OCI-LY1 (cell line): ENCODE measurements at regions not wholly inside any gene's neighbourhood (a gene's known extent, or its start where the extent isn't known, plus 50 kb on each side); places are given as distances from the start of the nearest gene placed in this dataset.
"Not testable (repeated sequence)": the region's sequence is repeated elsewhere in the genome, so short reads cannot be mapped to it uniquely, and the experiment has no call there.

Source experiments
- H2AFZ ChIP-seq: fragments of 200-600 bp; sonication (generic), shearing (Covaris generic); 2 replicates; pipeline ENCODE4 v1.6.0; 2014; ENCODE audit warnings: antibody characterized with exemption, mild to moderate bottlenecking, low read length
- H3F3A ChIP-seq: fragments of 200-600 bp; sonication (generic), shearing (Covaris generic); 2 replicates; pipeline ENCODE4 v1.6.0; 2014; ENCODE audit warnings: mild to moderate bottlenecking, antibody characterized with exemption, low read length, moderate library complexity; ENCODE audit not compliant: insufficient read depth
- H3K27ac ChIP-seq: fragments of 200-600 bp; sonication (generic); 2 replicates; pipeline ENCODE4 v1.5.1; 2014; ENCODE audit warnings: low read length, mixed run types, mild to moderate bottlenecking, low read depth; ENCODE audit not compliant: poor library complexity, severe bottlenecking
- H3K27me3 ChIP-seq: fragments of 200-600 bp; sonication (generic); 2 replicates; pipeline ENCODE4 v1.6.0; 2014; ENCODE audit warnings: antibody characterized with exemption, mild to moderate bottlenecking, low read length, moderate library complexity; ENCODE audit not compliant: insufficient read depth
- H3K36me3 ChIP-seq: fragments of 200-600 bp; sonication (generic); 2 replicates; pipeline ENCODE4 v1.6.1; 2014; ENCODE audit warnings: mild to moderate bottlenecking, antibody characterized with exemption, low read length, moderate library complexity, mixed read lengths; ENCODE audit not compliant: insufficient read depth
- H3K4me1 ChIP-seq: fragments of 200-600 bp; sonication (generic); 2 replicates; pipeline ENCODE4 v1.5.1; 2014; ENCODE audit warnings: mild to moderate bottlenecking, low read length, moderate library complexity; ENCODE audit not compliant: insufficient read depth, severe bottlenecking
- H3K4me2 ChIP-seq: fragments of 200-600 bp; sonication (generic), shearing (Covaris generic); 2 replicates; pipeline ENCODE4 v1.6.1; 2014; ENCODE audit warnings: low read length
- H3K4me3 ChIP-seq: fragments of 200-600 bp; sonication (generic); 2 replicates; pipeline ENCODE4 v1.5.1; 2014; ENCODE audit warnings: low read length, low read depth, mild to moderate bottlenecking, mixed read lengths; ENCODE audit not compliant: poor library complexity, severe bottlenecking
- H3K79me2 ChIP-seq: fragments of 200-600 bp; shearing (Covaris generic); 2 replicates; pipeline ENCODE4 v1.6.1; 2016; ENCODE audit warnings: mixed run types, low read length, mixed read lengths; ENCODE audit not compliant: insufficient read depth
- H3K9ac ChIP-seq: fragments of 200-600 bp; sonication (generic), shearing (Covaris generic); 2 replicates; pipeline ENCODE4 v1.6.1; 2014; ENCODE audit warnings: mild to moderate bottlenecking, low read length, mixed read lengths
- H3K9me2 ChIP-seq: fragments of 200-600 bp; sonication (generic), shearing (Covaris generic); 2 replicates; pipeline ENCODE4 v1.6.1; 2014; ENCODE audit warnings: low read depth, mild to moderate bottlenecking, low read length, mixed read lengths
- H3K9me3 ChIP-seq: fragments of 200-600 bp; shearing (Covaris generic); 2 replicates; pipeline ENCODE4 v1.6.1; 2014; ENCODE audit warnings: low read length, mixed read lengths
- H4K20me1 ChIP-seq: fragments of 200-600 bp; sonication (generic), shearing (Covaris generic); 2 replicates; pipeline ENCODE4 v1.6.0; 2016; ENCODE audit warnings: mild to moderate bottlenecking, low read length; ENCODE audit not compliant: insufficient read depth
- EZH2 ChIP-seq: fragments of 200-600 bp; sonication (generic), shearing (Covaris generic); IDR thresholded peaks from 2 replicates; pipeline ENCODE4 v1.8.0; 2017; ENCODE audit warnings: borderline replicate concordance, mixed run types, mild to moderate bottlenecking, antibody characterized with exemption, low read length, moderate library complexity, mixed read lengths
- TF ChIP-seq, protein P1 (sequence below): fragments of 200-600 bp; sonication (generic), shearing (Covaris generic); IDR thresholded peaks from 2 replicates; pipeline ENCODE4 v1.5.1; 2017; ENCODE audit warnings: mild to moderate bottlenecking, antibody characterized with exemption, low read length, moderate library complexity, mixed read lengths

DNA sequence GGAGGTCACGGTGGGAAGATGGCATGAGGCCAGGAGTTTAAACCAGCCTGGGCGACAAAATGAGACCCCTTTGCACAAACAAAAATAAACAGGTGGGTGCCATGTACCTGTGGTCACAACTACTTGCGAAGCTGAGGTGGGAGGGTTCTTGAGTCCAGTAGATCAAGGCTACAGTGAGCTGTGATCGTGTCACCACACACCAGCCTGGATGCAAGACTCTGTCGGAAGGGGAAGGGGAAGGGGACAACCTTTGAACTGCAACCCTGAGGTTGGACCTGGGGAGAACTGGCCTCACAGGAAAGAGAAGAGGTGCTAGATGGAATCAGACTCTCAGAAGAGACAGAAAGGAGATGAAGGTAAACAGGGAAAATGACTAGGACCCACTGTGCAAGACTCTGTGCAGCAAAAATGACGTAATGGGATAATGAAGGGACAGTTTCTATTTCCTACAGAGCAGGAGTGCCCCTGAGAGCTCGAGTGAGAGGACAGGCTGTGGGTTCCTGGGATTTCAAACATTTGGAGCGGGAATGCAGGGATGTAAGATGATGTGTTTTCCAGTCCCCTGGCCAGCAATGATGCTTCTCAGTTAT lies 131.0 kb upstream of the GRK3 start:
- not testable (repeated sequence) for H3K27me3 ChIP-seq, H3K9me2 ChIP-seq, H3K9ac ChIP-seq, H3K27ac ChIP-seq, H2AFZ ChIP-seq, H3K4me2 ChIP-seq, H3K4me3 ChIP-seq, H3F3A ChIP-seq, H3K4me1 ChIP-seq, H3K79me2 ChIP-seq, H4K20me1 ChIP-seq, H3K9me3 ChIP-seq, H3K36me3 ChIP-seq

DNA sequence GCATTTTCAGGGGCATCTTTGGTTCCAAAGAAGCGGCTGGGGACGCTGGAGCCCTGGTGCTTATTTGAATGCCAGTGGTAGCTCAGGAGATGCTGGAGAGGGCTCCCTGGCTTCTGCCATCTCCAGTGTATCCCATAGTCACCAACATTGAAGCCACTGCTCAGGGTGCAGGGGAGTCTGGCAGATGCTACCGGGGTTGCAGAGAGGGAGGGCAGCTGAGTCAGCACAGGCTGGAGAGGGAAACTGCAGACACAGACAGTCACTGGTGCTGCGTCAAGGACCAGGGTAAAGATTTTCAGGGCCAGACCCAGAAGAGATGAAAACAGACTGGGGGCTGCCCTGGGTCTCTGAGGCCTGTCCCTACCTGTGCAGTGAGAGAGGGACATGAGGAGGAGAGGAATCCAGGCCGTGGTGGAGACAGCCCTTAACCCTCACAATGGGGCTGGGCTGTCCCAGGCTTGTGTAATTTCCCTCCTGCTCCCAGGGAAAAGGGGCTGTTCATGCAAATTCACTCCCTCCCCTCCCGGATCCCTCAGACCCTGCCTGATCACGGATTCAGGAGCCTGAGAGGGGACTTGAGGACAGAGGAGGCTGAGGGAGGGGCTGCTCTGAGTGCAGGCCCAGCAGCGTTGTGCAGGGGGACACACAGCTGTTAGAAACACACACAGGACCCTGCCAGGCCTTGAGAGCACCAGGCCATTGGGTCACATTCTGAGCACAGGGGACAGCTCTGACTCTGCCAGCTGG lies 126.9 kb upstream of the GRK3 start:
- H2AFZ ChIP-seq, result no peak overlapping the region
- H3K27me3 ChIP-seq, result no peaks in the 10 kb centered on the region
- no peaks in the 10 kb centered on the region for H4K20me1 ChIP-seq
- H3K9me2 ChIP-seq, result no peaks in the 10 kb centered on the region
- peaks cover 11% of the 10 kb centered on the region for H3K36me3 ChIP-seq
- H3F3A ChIP-seq, result no peaks in the 10 kb centered on the region
- H3K4me1 ChIP-seq, result no peaks in the 10 kb centered on the region
- H3K79me2 ChIP-seq, result no peaks in the 10 kb centered on the region
- H3K4me3 ChIP-seq, result no peak overlapping the region
- H3K27ac ChIP-seq, result no peak overlapping the region
- TF ChIP-seq, protein P1, sequence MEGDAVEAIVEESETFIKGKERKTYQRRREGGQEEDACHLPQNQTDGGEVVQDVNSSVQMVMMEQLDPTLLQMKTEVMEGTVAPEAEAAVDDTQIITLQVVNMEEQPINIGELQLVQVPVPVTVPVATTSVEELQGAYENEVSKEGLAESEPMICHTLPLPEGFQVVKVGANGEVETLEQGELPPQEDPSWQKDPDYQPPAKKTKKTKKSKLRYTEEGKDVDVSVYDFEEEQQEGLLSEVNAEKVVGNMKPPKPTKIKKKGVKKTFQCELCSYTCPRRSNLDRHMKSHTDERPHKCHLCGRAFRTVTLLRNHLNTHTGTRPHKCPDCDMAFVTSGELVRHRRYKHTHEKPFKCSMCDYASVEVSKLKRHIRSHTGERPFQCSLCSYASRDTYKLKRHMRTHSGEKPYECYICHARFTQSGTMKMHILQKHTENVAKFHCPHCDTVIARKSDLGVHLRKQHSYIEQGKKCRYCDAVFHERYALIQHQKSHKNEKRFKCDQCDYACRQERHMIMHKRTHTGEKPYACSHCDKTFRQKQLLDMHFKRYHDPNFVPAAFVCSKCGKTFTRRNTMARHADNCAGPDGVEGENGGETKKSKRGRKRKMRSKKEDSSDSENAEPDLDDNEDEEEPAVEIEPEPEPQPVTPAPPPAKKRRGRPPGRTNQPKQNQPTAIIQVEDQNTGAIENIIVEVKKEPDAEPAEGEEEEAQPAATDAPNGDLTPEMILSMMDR, result no peak
- no peak for TF ChIP-seq EZH2
- H3K4me2 ChIP-seq, result no peak overlapping the region
- H3K9me3 ChIP-seq, result no peaks in the 10 kb centered on the region
- no peak overlapping the region for H3K9ac ChIP-seq

DNA sequence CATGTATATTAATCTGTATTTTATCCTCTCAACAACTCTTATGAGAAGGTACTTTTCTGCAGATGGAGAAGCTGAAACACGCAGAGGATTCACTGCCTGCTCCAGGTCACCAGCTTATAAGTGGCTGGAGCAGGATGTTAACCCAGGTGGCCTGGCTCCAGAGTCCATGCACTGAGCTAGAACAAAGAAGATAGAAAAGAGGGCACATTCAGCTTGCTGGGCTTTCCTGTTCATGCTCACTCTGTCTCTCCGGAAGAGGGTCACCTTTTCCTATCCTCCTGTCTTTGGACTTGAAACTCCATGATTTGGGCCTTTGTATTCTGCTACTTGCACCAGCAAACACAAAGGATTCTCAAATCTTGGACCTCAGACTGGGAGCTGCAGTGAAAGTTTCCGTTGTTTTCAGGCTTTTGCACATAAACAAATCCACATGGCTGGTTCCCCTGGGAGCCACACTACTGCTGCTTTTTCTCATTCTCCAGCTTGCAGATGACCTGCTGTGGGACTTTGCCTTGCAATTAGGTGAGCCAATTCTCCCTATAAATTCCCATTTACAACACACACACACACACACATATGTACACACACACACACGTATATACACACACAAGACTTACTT lies 117.3 kb upstream of the GRK3 start:
- no peaks in the 10 kb centered on the region for H3K27me3 ChIP-seq
- no peaks in the 10 kb centered on the region for H4K20me1 ChIP-seq
- H3K9ac ChIP-seq, result peak overlapping the region; percentile 97
- H3K36me3 ChIP-seq, result peaks cover 35% of the 10 kb centered on the region
- peak overlapping the region; percentile 95 for H3K4me3 ChIP-seq
- H3K4me1 ChIP-seq, result peaks cover 48% of the 10 kb centered on the region
- H3K27ac ChIP-seq, result peak overlapping the region; percentile 24
- H2AFZ ChIP-seq, result no peak overlapping the region
- no peaks in the 10 kb centered on the region for H3K9me3 ChIP-seq
- H3F3A ChIP-seq, result no peaks in the 10 kb centered on the region
- H3K9me2 ChIP-seq, result no peaks in the 10 kb centered on the region
- TF ChIP-seq EZH2, result no peak
- TF ChIP-seq, protein P1, result no peak
- peaks cover 42% of the 10 kb centered on the region for H3K79me2 ChIP-seq
- H3K4me2 ChIP-seq, result peak overlapping the region; percentile 72
